Small intestine (tissue), 7 donors: ENCODE measurements at regions not wholly inside any gene's neighbourhood (a gene's known extent, or its start where the extent isn't known, plus 50 kb on each side); places are given as distances from the start of the nearest gene placed in this dataset.
A peak's percentile ranks its signal among the peaks of the same experiment; 100 is the strongest.

Source experiments
- DNase-seq, 2 donors: peaks; one replicate each; pipeline versions ENCODE4 v3.0.0 to v3.0.0-alpha.2; 2013
- FAIRE-seq: peaks from 2 replicates; lab custom pipeline; 2012; peaks lifted over from hg19 to GRCh38; lab: Jason Lieb, UNC
- H3K27ac ChIP-seq, 3 donors: one replicate each; pipeline ENCODE4 v1.5.1; 2013; ENCODE audit warnings: low read length in 2 of 3, mild to moderate bottlenecking in 2 of 3, control low read depth in 1 of 3, inconsistent platforms in 1 of 3, low read depth in 1 of 3, moderate library complexity in 1 of 3
- H3K27me3 ChIP-seq, 3 donors: one replicate each; pipeline ENCODE4 v1.6.1; 2013; ENCODE audit warnings: low read length in 3 of 3, inconsistent platforms in 1 of 3; ENCODE audit not compliant: control insufficient read depth in 3 of 3, insufficient read depth in 3 of 3
- H3K36me3 ChIP-seq, 3 donors: one replicate each; pipeline ENCODE4 v1.6.1; 2013; ENCODE audit warnings: low read length in 3 of 3, inconsistent platforms in 1 of 3, low read depth in 1 of 3, mild to moderate bottlenecking in 1 of 3, moderate library complexity in 1 of 3; ENCODE audit not compliant: control insufficient read depth in 3 of 3, insufficient read depth in 2 of 3
- H3K4me1 ChIP-seq, 3 donors: one replicate each; pipeline ENCODE4 v1.6.1; 2013; ENCODE audit warnings: low read length in 2 of 3, inconsistent platforms in 1 of 3, low read depth in 1 of 3, mild to moderate bottlenecking in 1 of 3, moderate library complexity in 1 of 3; ENCODE audit not compliant: control insufficient read depth in 3 of 3, insufficient read depth in 2 of 3
- H3K4me3 ChIP-seq, 3 donors: one replicate each; pipeline ENCODE4 v1.5.1; 2013; ENCODE audit warnings: low read length in 3 of 3, control low read depth in 1 of 3, inconsistent platforms in 1 of 3, low read depth in 1 of 3, mild to moderate bottlenecking in 1 of 3, moderate library complexity in 1 of 3
- H3K9me3 ChIP-seq, 2 donors: one replicate each; pipeline ENCODE4 v1.6.1; 2013; ENCODE audit warnings: low read depth in 1 of 2, low read length in 1 of 2; ENCODE audit not compliant: control insufficient read depth in 2 of 2, insufficient read depth in 1 of 2
- WGBS, 3 donors: extraction: QIAGEN DNeasy Blood & Tissue Kit; methylation state at CpG; one replicate each; pipeline ENCODE4 v1.1.7; 2013; 5-methylcytosine and 5-hydroxymethylcytosine counted together
- donor health status: healthy with polysubstance abuse.
- donor health status: control.
- donor health status: control.
- donor health status: Bipolar disorder and iron deficiency.
- donor health status: healthy.

DNA sequence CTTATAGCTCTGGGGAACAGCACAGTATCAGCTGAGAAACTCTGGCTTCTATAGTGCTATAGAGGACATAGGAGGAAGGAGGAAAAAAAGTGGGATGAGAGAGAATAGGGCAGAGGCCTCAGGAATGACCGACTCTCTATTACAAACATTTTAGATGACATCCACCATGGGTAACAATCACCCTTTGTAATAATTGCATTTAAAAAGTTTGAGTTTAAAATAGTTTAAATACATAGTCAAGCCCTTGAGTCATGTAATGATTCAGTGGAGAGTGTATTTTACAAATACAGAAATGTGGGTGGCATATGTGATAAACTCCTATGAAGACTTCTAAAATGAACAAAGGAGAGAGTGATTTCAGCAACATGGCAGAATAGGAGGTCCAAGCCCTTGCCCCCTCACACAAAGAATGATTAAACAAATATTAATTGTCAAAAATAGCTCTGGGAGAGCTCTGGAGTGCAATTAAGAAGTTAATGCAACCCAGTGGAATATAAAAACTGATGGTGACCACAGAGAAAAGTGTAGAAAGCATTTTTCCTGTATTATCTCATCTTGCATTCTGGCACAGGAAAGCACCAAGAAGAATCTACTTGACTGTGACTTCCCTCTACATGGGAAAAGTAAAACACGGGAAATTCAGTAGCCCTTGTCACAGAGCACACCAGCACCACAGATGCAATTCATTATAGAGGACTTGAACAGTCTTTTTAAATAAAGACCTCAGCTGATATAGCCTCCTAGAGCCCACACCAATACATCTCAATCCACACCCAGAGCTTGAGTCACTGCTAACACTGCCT is 569.0 kb upstream of the SORCS1 start:
- no peak for DNase-seq
- H3K27me3 ChIP-seq = no peaks in the 10 kb centered on the region
- peaks cover 0 to 21% of the 10 kb centered on the region in 2 donors for H3K9me3 ChIP-seq
- H3K4me1 ChIP-seq = no peaks in the 10 kb centered on the region
- FAIRE-seq = no peak
- no peak overlapping the region for H3K27ac ChIP-seq
- H3K36me3 ChIP-seq = no peaks in the 10 kb centered on the region
- WGBS, 3 donors = 50 to 93% (median 76%) methylated on average over 2 of the region's 2 CpGs
- H3K4me3 ChIP-seq = no peak overlapping the region

DNA sequence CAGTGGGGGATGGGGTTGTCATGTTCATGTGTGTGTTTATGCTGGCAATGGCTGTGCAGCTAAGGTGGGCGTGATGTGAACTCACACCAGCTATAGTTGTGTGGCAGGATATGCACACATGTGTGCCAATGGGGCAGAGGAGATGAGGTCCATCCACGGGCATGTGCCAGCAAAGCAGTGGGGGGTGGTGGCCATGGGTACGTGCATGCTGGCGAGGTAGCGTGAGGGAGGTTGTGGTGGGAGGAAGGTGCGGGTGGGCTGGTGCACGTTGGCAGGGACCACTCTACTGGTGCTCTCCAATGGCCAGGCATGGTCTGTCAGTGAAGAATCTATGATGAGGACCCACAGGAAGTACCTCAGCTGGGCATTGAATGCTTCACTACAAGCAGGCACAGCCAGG is 567.5 kb upstream of the SORCS1 start:
- FAIRE-seq (no peak), DNase-seq (no peak)
- no peaks in the 10 kb centered on the region for H3K36me3 ChIP-seq
- 91 to 94% (median 92%) methylated on average over 7 of the region's 7 CpGs for WGBS, 3 donors
- H3K4me1 ChIP-seq = no peaks in the 10 kb centered on the region
- H3K4me3 ChIP-seq = no peak overlapping the region
- no peak overlapping the region for H3K27ac ChIP-seq
- H3K27me3 ChIP-seq = no peaks in the 10 kb centered on the region
- peaks cover 0 to 21% of the 10 kb centered on the region in 2 donors for H3K9me3 ChIP-seq

DNA sequence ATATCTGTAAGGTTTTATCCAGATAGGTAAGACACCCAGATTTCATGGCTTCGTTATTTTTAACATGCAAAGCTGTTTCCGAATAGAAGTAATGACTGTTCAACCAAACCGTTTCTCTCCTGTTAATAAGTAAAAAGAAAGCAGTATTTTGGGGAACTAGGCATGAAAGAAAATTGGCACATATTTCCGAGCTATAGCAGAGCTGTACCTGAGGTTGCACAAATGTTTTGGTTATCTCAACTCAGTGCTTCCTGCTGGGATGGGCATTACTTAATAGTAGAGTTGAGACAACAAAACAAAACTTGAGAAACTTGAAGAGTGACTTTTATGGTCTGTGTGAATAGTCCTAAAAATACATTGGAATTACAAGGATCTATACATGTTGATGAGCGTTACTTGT is 564.3 kb upstream of the SORCS1 start:
- Histone ChIP-seq H3K27me3 (no peaks in the 10 kb centered on the region), H3K9me3 (peaks cover 0 to 17% of the 10 kb centered on the region in 2 donors), H3K36me3 (no peaks in the 10 kb centered on the region), H3K4me3 (no peak overlapping the region), H3K4me1 (no peaks in the 10 kb centered on the region), H3K27ac (no peak overlapping the region)
- 10 to 41% (median 17%) methylated on average over 5 of the region's 5 CpGs for WGBS, 3 donors
- FAIRE-seq (no peak), DNase-seq (peak; percentile 2 to 45)

DNA sequence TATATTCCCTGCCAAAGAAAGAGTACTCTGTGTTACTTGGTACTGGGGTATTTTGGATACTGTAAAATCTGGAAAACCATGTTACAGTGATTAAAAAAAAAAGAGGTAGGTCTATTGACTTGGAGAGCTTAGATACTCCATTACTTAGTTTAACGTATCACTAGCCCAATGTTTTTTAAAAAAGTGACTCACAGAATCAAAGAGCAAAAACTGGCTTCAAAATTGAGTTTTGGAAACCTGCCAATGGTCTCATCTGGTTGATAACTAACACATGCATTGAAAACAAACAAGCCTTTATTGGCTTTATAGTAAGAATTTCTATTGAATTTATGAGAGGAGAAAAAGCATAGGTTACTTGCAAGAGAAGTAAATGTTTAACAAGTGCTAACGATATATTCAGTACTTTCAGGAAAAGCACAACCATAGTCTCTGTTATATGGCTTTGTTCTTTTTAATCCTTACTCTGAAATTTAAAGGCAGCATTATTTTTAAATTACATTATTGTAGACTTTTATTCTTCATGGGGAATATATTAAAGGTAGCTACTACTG is 563.3 kb upstream of the SORCS1 start:
- H3K9me3 ChIP-seq = peaks cover 0 to 14% of the 10 kb centered on the region in 2 donors
- DNase-seq (peak; percentile 2 to 40), FAIRE-seq (no peak)
- no peak overlapping the region for H3K27ac ChIP-seq
- H3K4me1 ChIP-seq = no peaks in the 10 kb centered on the region
- 13 to 31% (median 19%) methylated on average over 2 of the region's 2 CpGs for WGBS, 3 donors
- no peaks in the 10 kb centered on the region for H3K36me3 ChIP-seq
- H3K27me3 ChIP-seq = no peaks in the 10 kb centered on the region
- H3K4me3 ChIP-seq = no peak overlapping the region

DNA sequence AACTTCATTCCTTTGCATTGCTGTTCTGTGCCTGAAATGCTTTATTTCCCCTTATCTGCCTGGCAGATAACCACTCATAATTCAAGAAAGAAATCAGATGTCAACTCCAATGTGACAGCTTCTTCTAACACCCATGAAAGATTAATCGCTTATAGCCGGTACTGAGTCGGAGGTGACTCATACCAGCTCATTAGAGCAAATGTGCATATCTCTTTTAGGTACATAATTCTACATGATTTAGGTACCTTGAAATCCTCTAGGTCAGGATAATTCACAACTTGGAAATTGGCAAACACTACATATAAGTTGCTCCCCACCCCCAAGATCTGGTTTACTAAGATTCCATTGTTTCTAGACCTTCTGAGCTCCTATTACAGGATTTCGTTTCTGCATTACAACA is 554.4 kb upstream of the SORCS1 start:
- Histone ChIP-seq H3K4me3 (no peak overlapping the region), H3K27me3 (no peaks in the 10 kb centered on the region), H3K9me3 (no peaks in the 10 kb centered on the region), H3K4me1 (no peaks in the 10 kb centered on the region), H3K27ac (no peak overlapping the region), H3K36me3 (no peaks in the 10 kb centered on the region)
- FAIRE-seq (no peak), DNase-seq (no peak)
- WGBS, 3 donors = 24 to 58% (median 36%) methylated on average over 4 of the region's 4 CpGs

DNA sequence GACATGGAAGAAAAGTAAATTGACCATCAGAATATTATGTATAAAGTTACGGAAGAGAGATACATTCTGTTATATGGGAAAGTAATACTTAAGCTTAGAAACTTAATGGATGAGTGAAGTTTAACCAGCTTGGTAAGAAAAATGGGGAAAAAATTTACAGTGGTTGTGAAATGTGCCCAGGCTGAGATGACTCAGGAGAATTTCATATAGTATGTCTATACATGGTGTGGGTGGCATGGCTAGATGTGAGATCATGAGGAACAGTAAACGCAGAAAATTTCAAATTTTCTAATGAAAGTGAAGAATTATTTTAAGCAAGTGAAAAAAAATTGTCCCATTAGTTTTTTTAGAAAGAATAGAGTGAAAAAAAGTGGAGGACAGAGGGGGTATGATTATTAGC is 552.5 kb upstream of the SORCS1 start:
- H3K36me3 ChIP-seq = no peaks in the 10 kb centered on the region
- H3K4me1 ChIP-seq = no peaks in the 10 kb centered on the region
- no peak overlapping the region for H3K27ac ChIP-seq
- 80 to 92% (median 85%) methylated on average over 2 of the region's 2 CpGs for WGBS, 3 donors
- no peak for DNase-seq
- H3K4me3 ChIP-seq = no peak overlapping the region
- H3K27me3 ChIP-seq = no peaks in the 10 kb centered on the region
- H3K9me3 ChIP-seq = no peaks in the 10 kb centered on the region
- FAIRE-seq = no peak

DNA sequence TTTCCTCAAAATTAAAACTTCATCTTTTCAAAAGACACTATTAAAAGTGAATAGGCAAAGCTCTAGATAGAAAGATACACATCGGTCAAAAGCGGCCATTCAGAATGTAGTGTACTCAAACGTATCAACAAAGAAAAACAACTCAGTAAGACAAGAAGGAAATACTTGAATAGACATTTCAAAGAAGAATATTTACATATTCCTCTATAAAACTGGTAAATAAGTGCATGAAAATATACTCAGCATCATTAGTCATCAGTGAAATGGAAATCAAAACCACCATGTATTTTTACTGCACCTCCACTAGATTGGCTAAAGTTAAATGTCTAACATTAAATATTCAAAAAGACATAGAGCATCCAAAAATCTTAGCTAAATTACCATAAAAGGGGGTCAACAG is 551.1 kb upstream of the SORCS1 start:
- no peak overlapping the region for H3K4me3 ChIP-seq
- H3K9me3 ChIP-seq = no peaks in the 10 kb centered on the region
- H3K27me3 ChIP-seq = no peaks in the 10 kb centered on the region
- H3K27ac ChIP-seq = no peak overlapping the region
- no peak for DNase-seq
- H3K4me1 ChIP-seq = no peaks in the 10 kb centered on the region
- FAIRE-seq = no peak
- H3K36me3 ChIP-seq = no peaks in the 10 kb centered on the region
- 84 to 90% (median 86%) methylated on average over 3 of the region's 3 CpGs for WGBS, 3 donors

DNA sequence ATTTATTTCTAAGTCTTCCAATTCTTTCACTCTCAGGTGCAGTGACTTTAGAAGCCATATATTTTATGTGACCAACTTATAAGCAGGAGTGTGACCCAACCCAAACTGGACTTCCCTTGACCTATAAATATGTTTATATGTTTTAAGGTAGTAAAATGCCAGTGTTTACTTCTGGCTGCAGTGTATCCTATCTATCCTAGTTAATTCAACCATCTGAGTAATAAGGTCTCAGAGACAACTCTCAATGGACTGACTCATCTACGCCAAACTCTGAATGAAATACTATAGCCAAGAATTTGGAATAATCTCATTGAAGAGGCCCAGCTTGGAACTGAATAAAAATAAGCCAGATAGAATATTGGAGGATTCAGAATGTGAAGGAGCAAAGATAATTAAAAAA is 544.5 kb upstream of the SORCS1 start:
- FAIRE-seq = no peak
- H3K27me3 ChIP-seq = no peaks in the 10 kb centered on the region
- H3K4me1 ChIP-seq = no peaks in the 10 kb centered on the region
- DNase-seq = no peak
- no peaks in the 10 kb centered on the region for H3K9me3 ChIP-seq
- H3K4me3 ChIP-seq = no peak overlapping the region
- H3K27ac ChIP-seq = no peak overlapping the region
- no peaks in the 10 kb centered on the region for H3K36me3 ChIP-seq
- WGBS, 3 donors = 85 to 93% (median 88%) methylated on average over 1 of the region's 1 CpG
